CD4-positive, alpha-beta T cell (primary cell): ENCODE measurements at regions not wholly inside any gene's neighbourhood (a gene's known extent, or its start where the extent isn't known, plus 50 kb on each side); places are given as distances from the start of the nearest gene placed in this dataset.

Experiments used
- ATAC-seq: fragments of 200-7000 bp; cut with Tn5 transposase; one replicate; pipeline ENCODE4 v1.10.0; 2022; ENCODE audit warnings: mild to moderate bottlenecking; ENCODE audit not compliant: poor library complexity
- CTCF ChIA-PET: fragments of 350-600 bp; sonication (Branson Sonifier 250); formaldehyde crosslinking; loops from one replicate; lab custom pipeline; 2021; ENCODE audit warnings: antibody characterized with exemption, inconsistent platforms; lab: Charles Lee
- POLR2A ChIA-PET: fragments of 350-600 bp; sonication (Branson Sonifier 250); formaldehyde crosslinking; loops from one replicate; lab custom pipeline; 2021; ENCODE audit warnings: antibody characterized with exemption, inconsistent platforms; lab: Charles Lee
- DNase-seq, 14 experiments: peaks; one replicate each; pipeline ENCODE4 v3.0.0-alpha.2; 2013 to 2020; ENCODE audit warnings: mixed read lengths in 2 of 14
- H3K27ac ChIP-seq, 2 donors: one replicate each; pipeline versions ENCODE4 v1.5.1 to v1.7.0; 2013; ENCODE audit warnings: low read length in 2 of 2, low read depth in 1 of 2, mild to moderate bottlenecking in 1 of 2
- H3K27me3 ChIP-seq, 2 experiments: 1 replicate in 1 of 2; 2 replicates in 1 of 2; pipeline versions ENCODE4 v1.6.1 to v1.7.0; 2013; ENCODE audit warnings: low read length in 2 of 2, control low read depth in 1 of 2, mild to moderate bottlenecking in 1 of 2, moderate library complexity in 1 of 2; ENCODE audit not compliant: insufficient read depth in 2 of 2, control insufficient read depth in 1 of 2
- H3K36me3 ChIP-seq: one replicate; pipeline ENCODE4 v1.6.1; 2013; ENCODE audit warnings: low read length, control low read depth; ENCODE audit not compliant: insufficient read depth
- H3K4me1 ChIP-seq: one replicate; pipeline ENCODE4 v1.6.1; 2013; ENCODE audit warnings: low read length, control low read depth; ENCODE audit not compliant: insufficient read depth
- H3K4me3 ChIP-seq: one replicate; pipeline ENCODE4 v1.5.1; 2013; ENCODE audit warnings: mild to moderate bottlenecking, low read length, moderate library complexity
- H3K9me3 ChIP-seq, 2 experiments: 1 replicate in 1 of 2; 2 replicates in 1 of 2; pipeline versions ENCODE4 v1.6.1 to v1.7.0; 2013; ENCODE audit warnings: low read length in 2 of 2, mild to moderate bottlenecking in 2 of 2, control low read depth in 1 of 2, moderate library complexity in 1 of 2; ENCODE audit not compliant: control insufficient read depth in 1 of 2, insufficient read depth in 1 of 2
- H3K27ac Mint-ChIP-seq: one replicate; pipeline ENCODE4 v1.8.0; 2020; ENCODE audit warnings: mixed read lengths
- H3K27me3 Mint-ChIP-seq: one replicate; pipeline ENCODE4 v1.8.0; 2021; ENCODE audit warnings: mixed read lengths
- H3K36me3 Mint-ChIP-seq: one replicate; pipeline ENCODE4 v1.8.0; 2021; ENCODE audit warnings: low read depth, mixed read lengths
- H3K4me1 Mint-ChIP-seq: one replicate; pipeline ENCODE4 v1.8.0; 2021; ENCODE audit warnings: low read depth, mixed read lengths
- H3K4me3 Mint-ChIP-seq: one replicate; pipeline ENCODE4 v1.8.0; 2020; ENCODE audit warnings: mild to moderate bottlenecking, mixed read lengths
- H3K9me3 Mint-ChIP-seq: one replicate; pipeline ENCODE4 v1.8.0; 2020; ENCODE audit warnings: mixed read lengths
- CTCF ChIP-seq: fragments of 200-600 bp; IDR thresholded peaks from one replicate; pipeline ENCODE4 v1.8.0; 2022; ENCODE audit warnings: antibody characterized with exemption, mild to moderate bottlenecking
- intact Hi-C, 2 experiments: fragments of 100-400 bp; cut with DNase I in 1 of 2; cut with micrococcal nuclease in 1 of 2; formaldehyde crosslinking; loops; one replicate each; pipeline versions ENCODE4 v1.15.1 to v1.9.0; 2023 to 2025; cut with DNase I, micrococcal nuclease

GRCh38 chr2:67839242-67839641 lies 223.6 kb downstream of the C1D start:
- POLR2A ChIA-PET: no interaction called here
- no peaks in the 10 kb centered on the region for H3K4me1 Mint-ChIP-seq
- no peaks in the 10 kb centered on the region for H3K36me3 Mint-ChIP-seq
- H3K27ac Mint-ChIP-seq: no peak overlapping the region
- no peak overlapping the region for H3K27ac ChIP-seq
- no peak for DNase-seq
- TF ChIP-seq CTCF: no peak
- no peaks in the 10 kb centered on the region for H3K9me3 Mint-ChIP-seq
- H3K4me1 ChIP-seq: no peaks in the 10 kb centered on the region
- no peaks in the 10 kb centered on the region for H3K9me3 ChIP-seq
- H3K36me3 ChIP-seq: no peaks in the 10 kb centered on the region
- intact Hi-C loops: no loop called here
- H3K27me3 Mint-ChIP-seq: no peaks in the 10 kb centered on the region
- no peak for ATAC-seq
- H3K27me3 ChIP-seq: peaks cover 0 to 3% of the 10 kb centered on the region in 2 experiments
- CTCF ChIA-PET: no interaction called here
- no peak overlapping the region for H3K4me3 Mint-ChIP-seq
- H3K4me3 ChIP-seq: no peak overlapping the region

DNA sequence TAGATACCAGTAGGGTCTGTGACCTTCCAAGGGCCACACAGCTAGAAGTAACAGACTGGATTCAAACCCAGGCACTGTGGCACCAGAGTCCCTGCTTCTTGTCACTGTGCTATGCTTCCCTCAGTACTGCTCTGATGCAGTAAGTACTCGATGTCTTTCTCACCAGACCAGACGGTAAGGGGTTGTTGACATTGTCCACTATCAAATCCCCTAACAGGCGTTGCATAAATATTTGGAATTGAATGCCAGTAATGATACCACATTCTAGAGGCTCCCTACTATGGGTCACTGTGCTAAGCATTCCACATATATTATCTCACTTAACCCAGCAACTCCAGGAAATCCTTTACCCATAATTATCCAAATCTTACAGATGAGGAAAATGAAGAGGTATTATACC lies 223.1 kb downstream of the C1D start:
- TF ChIP-seq CTCF: no peak
- no peak overlapping the region for H3K27ac Mint-ChIP-seq

DNA sequence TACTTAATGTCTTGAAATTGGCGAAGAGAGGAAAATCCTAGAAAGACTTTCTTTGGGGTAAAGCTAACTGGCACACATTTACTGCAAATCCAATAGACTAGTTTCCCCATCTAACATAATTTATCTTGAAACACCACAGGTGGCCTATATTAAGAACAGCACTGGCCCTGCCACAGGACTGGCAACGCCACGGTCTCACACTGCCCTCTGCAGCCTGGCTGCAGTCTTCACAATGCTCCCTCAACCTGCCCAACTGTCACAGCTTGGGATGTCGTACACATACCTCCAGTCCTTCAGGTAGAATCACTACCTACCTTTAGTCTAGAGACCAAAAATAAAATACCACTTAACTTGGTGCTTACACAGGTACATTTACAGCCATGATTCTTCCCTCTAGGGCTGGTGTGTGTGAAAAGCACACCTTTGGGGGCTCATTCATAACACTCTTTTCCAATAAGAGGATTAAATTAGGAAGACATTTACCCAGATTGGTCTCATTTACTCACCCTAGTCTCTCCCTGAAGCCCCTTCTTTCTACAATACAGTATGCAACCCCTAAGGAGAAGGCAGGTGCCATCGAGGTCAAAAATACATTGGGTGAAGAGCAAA lies 222.2 kb downstream of the C1D start:
- Histone ChIP-seq H3K36me3 (no peaks in the 10 kb centered on the region), H3K4me1 (no peaks in the 10 kb centered on the region), H3K27ac (no peak overlapping the region), H3K27me3 (peaks cover 3% of the 10 kb centered on the region in 2 experiments), H3K4me3 (no peak overlapping the region), H3K9me3 (no peaks in the 10 kb centered on the region)
- intact Hi-C loops: no loop called here
- no peak for TF ChIP-seq CTCF
- CTCF ChIA-PET: no interaction called here
- Mint-ChIP-seq H3K9me3 (no peaks in the 10 kb centered on the region), H3K27me3 (peaks cover 5% of the 10 kb centered on the region), H3K4me1 (no peaks in the 10 kb centered on the region), H3K27ac (no peak overlapping the region), H3K36me3 (no peaks in the 10 kb centered on the region), H3K4me3 (no peak overlapping the region)
- POLR2A ChIA-PET: no interaction called here
- ATAC-seq: no peak
- peak in 2 of 14 experiments; percentile 3 to 10 for DNase-seq

More for the DNA sequence above, 223.1 kb downstream of the C1D start:
- Mint-ChIP-seq H3K9me3 (no peaks in the 10 kb centered on the region), H3K27me3 (peaks cover 3% of the 10 kb centered on the region), H3K4me1 (no peaks in the 10 kb centered on the region), H3K36me3 (no peaks in the 10 kb centered on the region), H3K4me3 (no peak overlapping the region)
- ChIA-PET CTCF (no interaction called here), POLR2A (no interaction called here)
- H3K4me3 ChIP-seq: no peak overlapping the region
- intact Hi-C loops: no loop called here
- no peak overlapping the region for H3K27ac ChIP-seq
- no peak for ATAC-seq
- no peaks in the 10 kb centered on the region for H3K4me1 ChIP-seq
- no peak for DNase-seq
- H3K36me3 ChIP-seq: no peaks in the 10 kb centered on the region
- H3K9me3 ChIP-seq: no peaks in the 10 kb centered on the region
- peaks cover 0 to 3% of the 10 kb centered on the region in 2 experiments for H3K27me3 ChIP-seq
